ENCODE measurements at regions not wholly inside any gene's neighbourhood (a gene's known extent, or its start where the extent isn't known, plus 50 kb on each side); places are given as distances from the start of the nearest gene placed in this dataset.

- no peak for TF ChIP-seq CTCF (IDR thresholded peaks at IDR 0.05)
- TF ChIP-seq POLR2AphosphoS5 (IDR thresholded peaks at IDR 0.05), result no peak
Measured at GRCh38 chr12:75561921-75562320, 50.5 kb upstream of the KRR1 start.

All from breast epithelium (tissue), 3 donors.